Medulla oblongata (tissue), 1 donor: ENCODE measurements at regions not wholly inside any gene's neighbourhood (a gene's known extent, or its start where the extent isn't known, plus 50 kb on each side); places are given as distances from the start of the nearest gene placed in this dataset.

Source experiments
- DNase-seq: peaks from one replicate; pipeline ENCODE4 v3.0.0-alpha.2; 2015; ENCODE audit errors: extremely low spot score

DNA sequence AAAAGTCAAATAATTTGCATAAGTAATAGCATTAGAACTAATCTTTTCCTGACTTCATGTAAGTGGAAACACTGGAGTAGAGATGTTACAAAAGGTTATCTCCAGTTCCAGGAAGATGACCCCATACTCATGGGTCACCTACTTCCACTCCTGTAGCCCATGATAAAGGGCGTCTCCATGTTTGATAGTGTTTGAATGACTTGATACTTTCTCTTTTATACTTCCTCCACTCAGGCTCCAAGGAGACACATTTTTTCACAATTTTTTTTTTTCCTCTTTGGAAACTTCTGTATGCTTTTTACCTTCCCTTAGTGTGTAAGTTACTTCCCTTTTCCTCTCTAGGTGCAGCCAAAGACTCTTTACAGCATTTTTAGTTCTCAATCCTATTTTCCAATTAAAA, 382.1 kb upstream of the B3GALT2 start:
- DNase-seq, result no peak

DNA sequence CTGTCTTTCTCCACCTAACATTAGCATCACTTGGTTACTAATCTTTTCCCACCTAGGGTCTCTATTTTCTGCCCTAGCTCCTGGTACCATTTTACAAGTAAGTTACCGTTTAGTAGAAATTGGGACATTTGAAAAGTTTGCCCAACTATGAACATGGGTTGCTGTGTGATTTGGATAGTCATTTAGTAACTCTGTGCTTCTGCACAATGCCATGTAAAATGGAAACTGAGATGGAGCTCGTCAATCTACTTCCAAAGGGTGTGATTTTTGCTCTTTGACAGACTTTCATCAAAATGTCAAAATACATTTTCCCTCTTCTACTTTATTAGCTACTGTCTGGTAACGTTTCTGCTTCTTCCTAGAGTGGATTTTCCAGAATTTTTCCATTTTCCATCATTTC, 381.5 kb upstream of the B3GALT2 start:
- DNase-seq, result no peak

- DNase-seq, result no peak
Observed at GRCh38 chr1:193566735-193567134, 380.3 kb upstream of the B3GALT2 start.

- DNase-seq, result no peak
Observed at GRCh38 chr1:193565971-193566577, 379.7 kb upstream of the B3GALT2 start.

- DNase-seq, result no peak
Observed at GRCh38 chr1:193562121-193562520, 375.7 kb upstream of the B3GALT2 start.

DNA sequence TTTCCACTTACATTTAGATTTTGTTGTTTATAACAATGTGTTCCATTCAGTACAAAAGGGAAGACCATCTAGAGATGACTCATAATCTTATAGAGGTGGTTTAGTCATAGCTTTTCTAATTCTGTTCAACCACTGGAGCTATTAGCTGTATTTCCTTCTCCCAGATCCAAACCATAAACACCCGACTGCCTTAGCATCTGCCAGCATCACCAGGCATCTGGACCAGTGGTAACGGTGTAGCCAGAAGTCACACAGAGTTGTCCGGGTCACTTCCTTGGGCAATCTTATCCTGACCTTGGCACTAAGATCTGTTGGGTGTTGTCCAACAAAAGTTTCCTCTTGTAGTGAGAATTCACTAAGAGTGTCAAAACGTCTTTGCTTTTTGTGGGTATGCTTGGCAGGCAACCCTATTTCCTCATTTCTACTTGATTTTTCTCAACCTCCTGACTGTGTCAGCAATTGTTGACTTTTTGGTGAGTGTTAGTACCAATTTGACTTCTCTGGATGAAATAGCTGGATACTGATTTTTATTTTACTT, 372.1 kb upstream of the B3GALT2 start:
- DNase-seq, result peak; percentile 22

DNA sequence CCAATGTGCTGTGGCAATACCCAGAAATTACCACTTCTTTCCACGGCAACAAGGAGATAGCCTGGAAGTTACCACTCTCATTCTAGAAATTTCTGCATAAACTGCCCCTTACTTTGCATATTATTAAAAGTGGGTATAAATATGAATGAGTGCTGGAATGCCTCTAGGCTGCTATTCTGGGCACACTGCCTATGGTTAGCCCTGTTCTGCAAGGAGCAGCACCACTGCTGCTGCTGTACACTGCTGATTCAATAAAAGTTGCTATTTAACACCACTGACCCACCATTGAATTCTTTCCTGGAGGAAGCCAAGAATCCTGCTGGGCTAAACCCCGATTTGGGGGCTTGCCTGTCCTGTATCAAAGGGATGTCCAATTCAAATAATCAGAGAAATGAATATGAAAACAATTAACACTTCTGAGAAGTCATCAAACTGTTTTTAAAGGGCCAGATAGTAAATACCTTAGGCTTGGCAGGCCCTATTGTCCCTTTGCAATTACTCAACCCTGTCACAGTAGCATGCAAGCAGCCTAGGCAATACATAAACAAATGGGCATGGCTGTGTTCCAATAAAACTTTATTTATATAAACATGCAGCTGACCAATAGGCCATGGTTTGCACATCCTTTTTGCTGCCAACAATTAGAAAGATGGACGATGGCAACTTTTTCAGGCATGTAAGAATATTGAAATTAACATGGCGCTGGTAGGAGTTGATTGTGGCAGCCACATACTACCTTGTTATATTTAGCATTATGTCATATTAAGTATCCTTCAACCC, 369.4 kb upstream of the B3GALT2 start:
- no peak for DNase-seq

- no peak for DNase-seq
Observed at GRCh38 chr1:193553564-193553963, 367.2 kb upstream of the B3GALT2 start.

DNA sequence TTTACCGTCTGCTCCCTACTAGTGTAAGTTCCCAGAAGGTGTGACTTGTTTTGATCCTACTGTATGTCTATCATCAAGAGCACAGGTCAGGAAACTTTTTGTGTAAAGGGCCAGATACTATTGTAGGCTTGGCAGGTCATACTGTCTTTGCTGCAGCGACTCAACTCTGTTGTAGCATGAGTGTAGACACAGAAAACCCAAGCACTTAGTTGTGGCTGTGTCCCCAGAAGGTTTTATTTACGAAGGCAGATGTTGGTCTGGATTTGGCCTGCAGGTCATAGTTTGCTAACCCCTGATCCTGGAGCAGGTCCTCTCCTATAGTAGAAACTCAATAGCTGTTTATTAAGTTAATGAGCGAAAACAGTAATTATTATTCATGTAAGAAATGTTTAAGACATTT, 365.9 kb upstream of the B3GALT2 start:
- no peak for DNase-seq

DNA sequence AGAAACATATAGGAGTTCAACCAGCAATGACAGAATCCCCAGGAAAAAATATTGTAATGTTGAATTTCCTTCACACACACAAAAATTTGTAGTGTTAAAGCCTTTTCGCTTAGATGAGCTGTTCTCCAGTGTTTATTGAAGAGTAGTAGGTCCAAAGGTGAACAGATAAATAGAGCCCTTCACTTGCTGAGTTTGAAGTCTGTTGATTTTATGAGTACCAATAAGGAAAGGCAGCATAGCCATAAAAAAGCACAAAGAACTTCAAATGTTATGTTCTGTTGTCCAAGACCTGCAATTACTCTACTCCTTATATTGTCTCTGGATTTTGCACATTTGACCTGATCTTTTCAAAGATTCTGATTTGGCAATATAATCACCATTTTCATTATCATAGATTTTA, 362.7 kb upstream of the B3GALT2 start:
- no peak for DNase-seq

DNA sequence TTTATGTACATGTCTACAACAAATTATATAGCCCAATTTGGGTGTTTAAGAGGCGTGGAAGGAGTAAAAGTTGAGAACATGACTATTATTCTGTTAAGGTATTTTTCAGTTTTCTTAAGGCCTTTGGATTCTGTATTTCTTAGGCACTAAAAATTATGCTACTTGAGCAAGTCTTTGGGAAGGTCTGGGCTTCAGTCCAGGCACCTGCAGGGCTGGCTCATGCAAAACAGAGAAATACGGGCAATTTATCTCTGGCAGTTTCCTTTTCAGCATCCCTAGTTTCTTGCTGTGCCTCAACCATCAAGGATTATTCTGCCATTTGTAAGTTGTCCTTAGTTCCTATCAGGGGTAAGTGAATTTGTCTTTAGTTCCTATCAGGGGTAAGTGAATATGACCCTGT, 358.8 kb upstream of the B3GALT2 start:
- DNase-seq, result peak; percentile 29

DNA sequence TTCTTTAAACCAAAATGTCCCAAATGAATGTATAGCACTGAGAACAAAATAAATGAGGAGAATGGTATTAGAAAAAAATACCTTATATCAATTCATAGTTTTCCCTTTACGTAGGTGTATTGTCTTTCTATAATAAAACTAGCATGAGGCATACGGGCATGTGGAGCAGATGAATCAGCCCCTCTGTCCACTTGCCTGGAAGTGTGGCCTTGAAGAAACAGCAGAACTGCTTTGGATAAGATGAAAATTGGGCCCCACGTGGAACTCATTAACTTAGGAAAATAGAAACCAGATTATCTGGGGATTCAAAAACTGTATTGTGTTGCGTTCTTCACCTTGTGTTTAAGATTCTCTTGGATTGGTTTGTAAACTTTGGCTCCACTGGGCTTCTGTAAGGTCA, 356.8 kb upstream of the B3GALT2 start:
- no peak for DNase-seq

DNA sequence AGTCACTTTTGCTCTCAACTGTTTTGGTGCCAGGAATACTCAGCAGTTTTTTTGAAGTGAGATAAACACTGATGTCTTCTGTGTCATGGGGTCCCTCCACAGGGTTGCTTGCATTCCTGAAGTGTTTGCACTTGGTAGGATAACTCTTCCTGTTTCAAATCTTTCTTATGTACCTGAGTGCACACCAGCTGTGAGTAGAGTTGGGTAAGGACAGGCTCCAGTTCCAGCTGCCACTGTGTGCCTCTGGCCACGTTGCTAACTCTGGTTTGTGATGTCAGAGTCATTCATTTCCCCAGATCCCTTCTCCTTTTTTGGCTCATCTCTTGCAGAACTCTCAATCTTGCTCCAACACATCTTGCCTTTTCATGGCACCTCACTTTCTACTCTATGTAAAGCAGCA, 356.3 kb upstream of the B3GALT2 start:
- no peak for DNase-seq

- DNase-seq, result no peak
Observed at GRCh38 chr1:193540511-193540910, 354.1 kb upstream of the B3GALT2 start.

GRCh38 chr1:193539731-193540459, 353.5 kb upstream of the B3GALT2 start:
- DNase-seq, result no peak

DNA sequence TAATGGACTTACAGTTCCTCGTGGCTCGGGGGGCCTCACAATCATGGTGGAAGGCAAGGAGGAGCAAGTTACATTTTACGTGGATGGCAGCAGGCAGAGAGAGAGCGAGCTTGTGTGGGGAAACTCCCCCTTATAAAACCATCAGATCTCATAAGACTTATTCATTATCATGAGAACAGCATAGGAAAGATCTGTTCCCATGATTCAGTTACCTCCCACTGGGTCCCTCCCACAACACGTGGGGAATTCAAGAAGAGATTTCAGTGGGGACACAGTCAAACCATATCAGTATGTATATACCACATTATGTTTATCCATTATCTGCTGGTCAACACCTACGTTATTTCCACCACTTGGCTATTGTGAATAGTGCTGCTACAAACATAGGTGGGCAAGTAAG, 352.3 kb upstream of the B3GALT2 start:
- DNase-seq, result no peak

- no peak for DNase-seq
Observed at GRCh38 chr1:193538003-193538354, 351.6 kb upstream of the B3GALT2 start.

DNA sequence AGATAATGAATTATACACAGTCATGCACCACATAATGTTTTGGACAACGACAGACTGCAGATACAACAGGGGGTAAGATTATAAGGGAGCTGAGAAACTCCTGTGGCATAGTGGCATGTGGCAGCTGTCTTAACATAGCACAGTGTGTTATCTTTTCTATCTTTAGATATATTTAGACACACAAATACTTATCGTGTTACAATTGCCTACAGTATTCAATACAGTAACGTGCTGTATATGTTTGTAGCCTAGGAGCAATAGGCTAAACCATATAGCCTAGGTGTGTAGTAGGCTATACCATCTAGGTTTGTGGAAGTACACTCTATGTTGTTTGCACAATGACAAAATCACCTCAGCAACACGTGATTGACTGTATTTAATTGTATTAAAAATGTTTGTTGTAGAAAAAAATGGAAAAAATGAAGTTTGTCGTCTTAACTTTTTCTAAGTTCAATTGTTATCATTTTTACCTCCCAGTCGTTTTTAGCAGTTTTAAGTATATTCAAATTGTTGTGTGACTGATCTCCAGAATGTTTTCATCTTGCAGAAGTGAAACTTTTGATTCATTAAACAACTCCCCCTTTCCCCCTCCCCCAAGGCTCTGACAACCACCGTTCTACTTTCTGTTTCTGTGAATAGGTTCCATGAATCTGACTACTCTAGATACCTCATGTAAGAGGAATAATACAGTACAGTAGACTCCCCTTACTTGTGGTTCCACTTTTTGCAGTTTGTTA, 351.0 kb upstream of the B3GALT2 start:
- DNase-seq, result no peak

DNA sequence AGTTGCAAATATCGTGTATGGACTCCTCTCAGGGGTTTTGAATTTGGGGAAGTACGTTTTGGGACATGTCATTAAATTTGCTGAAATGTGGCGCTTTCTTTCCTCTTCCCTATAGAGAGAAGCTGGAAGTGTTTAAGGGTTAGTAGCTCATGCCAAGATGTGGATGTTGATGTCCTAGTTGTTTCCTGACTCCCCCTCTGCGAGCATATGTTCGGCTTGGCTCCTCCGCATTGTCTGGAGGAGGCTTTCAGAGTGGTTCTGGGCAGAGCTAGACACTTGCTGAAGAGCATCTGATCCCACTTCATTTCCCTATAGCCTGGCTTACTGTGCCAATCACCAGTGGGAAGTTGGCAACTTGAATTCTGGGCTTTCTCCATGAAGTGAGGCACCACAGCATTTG, 347.4 kb upstream of the B3GALT2 start:
- DNase-seq, result no peak

GRCh38 chr1:193525917-193526710, 339.7 kb upstream of the B3GALT2 start:
- no peak for DNase-seq

DNA sequence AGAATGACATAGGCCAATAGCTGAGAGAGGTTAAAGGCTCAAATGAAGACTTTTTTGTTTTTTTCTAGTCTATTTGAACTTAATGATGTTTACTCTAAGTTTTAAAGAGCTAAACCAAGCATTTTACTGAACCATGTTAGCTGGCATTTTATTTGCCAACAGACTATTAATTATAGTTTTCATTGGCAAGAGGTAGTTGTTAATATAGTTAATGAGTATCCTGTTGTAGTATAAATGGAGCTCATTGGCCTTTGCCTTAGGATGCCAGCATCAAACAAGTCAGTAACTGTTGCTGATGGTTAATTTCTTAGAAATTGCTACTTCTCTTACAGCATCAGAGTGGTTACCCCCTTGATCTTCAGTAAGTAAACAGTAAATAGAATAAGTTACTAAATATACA, 339.0 kb upstream of the B3GALT2 start:
- no peak for DNase-seq
